Nephron (organoid): ENCODE measurements at regions not wholly inside any gene's neighbourhood (a gene's known extent, or its start where the extent isn't known, plus 50 kb on each side); places are given as distances from the start of the nearest gene placed in this dataset.

Experiments used
- H3K27ac Mint-ChIP-seq, 3 experiments: 2 replicates each; pipeline ENCODE4 v1.8.0; 2020; ENCODE audit warnings: mixed read lengths in 3 of 3, mild to moderate bottlenecking in 2 of 3, moderate library complexity in 1 of 3
- H3K27me3 Mint-ChIP-seq: 2 replicates; pipeline ENCODE4 v1.8.0; 2021; ENCODE audit warnings: low read depth, mild to moderate bottlenecking, moderate library complexity, mixed read lengths
- H3K36me3 Mint-ChIP-seq: 2 replicates; pipeline ENCODE4 v1.8.0; 2020; ENCODE audit warnings: low read depth, mixed read lengths
- H3K4me1 Mint-ChIP-seq: 2 replicates; pipeline ENCODE4 v1.8.0; 2020; ENCODE audit warnings: mixed read lengths
- H3K4me3 Mint-ChIP-seq, 3 experiments: 2 replicates each; pipeline ENCODE4 v1.8.0; 2020; ENCODE audit warnings: mild to moderate bottlenecking in 3 of 3, mixed read lengths in 3 of 3, moderate library complexity in 2 of 3
- H3K9me3 Mint-ChIP-seq: 2 replicates; pipeline ENCODE4 v1.8.0; 2020; ENCODE audit warnings: mixed read lengths
- TF ChIP-seq, protein P1 (sequence below), 3 experiments: fragments of 200-600 bp; sonication (generic); IDR thresholded peaks; one replicate each; pipeline ENCODE4 v1.5.0; 2021; ENCODE audit warnings: antibody characterized with exemption in 3 of 3; ENCODE audit not compliant: unreplicated experiment in 3 of 3

DNA sequence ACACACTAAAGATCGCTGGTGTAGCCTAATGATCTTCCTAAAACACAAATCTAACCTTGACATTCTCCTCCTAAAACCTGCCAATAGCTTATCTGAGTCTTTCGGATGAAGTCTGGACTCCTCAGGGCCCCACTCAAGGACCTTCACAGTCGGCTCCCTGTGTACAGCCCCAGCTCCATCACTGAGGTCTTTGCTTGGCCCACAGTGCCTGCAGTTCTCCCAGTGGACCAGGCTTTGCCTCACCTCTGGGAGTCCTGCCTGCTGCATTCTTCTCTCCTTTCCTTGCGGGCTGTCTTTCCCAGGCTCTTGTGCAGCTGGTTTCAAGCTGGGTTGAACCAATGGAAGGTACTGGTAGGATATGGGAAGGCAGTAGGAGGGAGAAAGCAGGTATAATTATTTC lies 122.6 kb upstream of the FERMT1 start:
- Mint-ChIP-seq H3K27me3 (peaks cover 10% of the 10 kb centered on the region), H3K27ac (no peak overlapping the region), H3K4me3 (no peak overlapping the region), H3K36me3 (no peaks in the 10 kb centered on the region), H3K4me1 (no peaks in the 10 kb centered on the region), H3K9me3 (peaks cover 7% of the 10 kb centered on the region)
- TF ChIP-seq, protein P1, sequence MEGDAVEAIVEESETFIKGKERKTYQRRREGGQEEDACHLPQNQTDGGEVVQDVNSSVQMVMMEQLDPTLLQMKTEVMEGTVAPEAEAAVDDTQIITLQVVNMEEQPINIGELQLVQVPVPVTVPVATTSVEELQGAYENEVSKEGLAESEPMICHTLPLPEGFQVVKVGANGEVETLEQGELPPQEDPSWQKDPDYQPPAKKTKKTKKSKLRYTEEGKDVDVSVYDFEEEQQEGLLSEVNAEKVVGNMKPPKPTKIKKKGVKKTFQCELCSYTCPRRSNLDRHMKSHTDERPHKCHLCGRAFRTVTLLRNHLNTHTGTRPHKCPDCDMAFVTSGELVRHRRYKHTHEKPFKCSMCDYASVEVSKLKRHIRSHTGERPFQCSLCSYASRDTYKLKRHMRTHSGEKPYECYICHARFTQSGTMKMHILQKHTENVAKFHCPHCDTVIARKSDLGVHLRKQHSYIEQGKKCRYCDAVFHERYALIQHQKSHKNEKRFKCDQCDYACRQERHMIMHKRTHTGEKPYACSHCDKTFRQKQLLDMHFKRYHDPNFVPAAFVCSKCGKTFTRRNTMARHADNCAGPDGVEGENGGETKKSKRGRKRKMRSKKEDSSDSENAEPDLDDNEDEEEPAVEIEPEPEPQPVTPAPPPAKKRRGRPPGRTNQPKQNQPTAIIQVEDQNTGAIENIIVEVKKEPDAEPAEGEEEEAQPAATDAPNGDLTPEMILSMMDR (IDR thresholded peaks at IDR 0.05; ENCODE audit: unreplicated experiment in 3 of 3) = no peak

DNA sequence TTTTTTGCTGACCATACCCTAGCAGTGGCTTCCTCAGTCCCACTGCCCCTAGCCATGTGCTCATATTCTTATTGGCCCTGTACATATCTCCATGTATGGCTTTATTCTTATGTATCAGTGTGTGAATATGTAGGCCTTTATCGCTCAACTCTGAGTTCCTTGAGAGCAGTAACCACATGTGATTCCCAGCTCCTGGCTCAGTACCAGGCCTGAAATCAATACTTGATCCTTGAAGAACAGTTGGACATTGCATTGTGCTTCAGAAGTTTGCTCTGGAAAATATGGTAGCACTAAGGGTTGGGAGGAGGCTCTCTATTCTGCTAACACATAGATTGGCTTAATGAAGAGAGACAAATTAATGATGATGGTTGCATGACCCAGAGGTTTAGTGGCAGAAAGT lies 118.8 kb upstream of the FERMT1 start:
- TF ChIP-seq, protein P1 (IDR thresholded peaks at IDR 0.05; ENCODE audit: unreplicated experiment in 3 of 3) = no peak
- Mint-ChIP-seq H3K9me3 (peaks cover 5% of the 10 kb centered on the region), H3K36me3 (no peaks in the 10 kb centered on the region), H3K27ac (no peak overlapping the region), H3K4me1 (peaks cover 12% of the 10 kb centered on the region), H3K27me3 (peaks cover 3% of the 10 kb centered on the region), H3K4me3 (no peak overlapping the region)

DNA sequence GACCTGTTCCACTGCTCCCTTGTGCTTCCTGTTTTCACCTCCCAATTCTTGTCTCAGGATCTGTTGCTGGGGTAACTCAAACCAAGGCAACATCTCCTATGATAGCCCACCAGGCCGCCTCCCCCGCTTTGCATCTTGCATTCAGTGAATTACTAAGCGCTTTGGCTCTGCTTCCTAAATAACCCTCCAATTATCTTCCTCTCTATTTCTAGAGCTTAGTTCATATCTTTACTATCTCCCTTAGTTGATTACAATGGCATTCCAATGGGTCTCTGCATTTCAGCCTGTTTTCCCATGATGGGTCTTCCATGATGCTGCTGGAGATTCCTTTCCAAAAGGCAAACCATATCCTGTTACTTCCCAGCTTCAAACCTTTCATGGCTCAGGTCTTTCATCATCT lies 117.2 kb upstream of the FERMT1 start:
- Mint-ChIP-seq H3K4me3 (no peak overlapping the region), H3K27me3 (peaks cover 3% of the 10 kb centered on the region), H3K4me1 (peaks cover 12% of the 10 kb centered on the region), H3K36me3 (no peaks in the 10 kb centered on the region), H3K9me3 (peaks cover 5% of the 10 kb centered on the region), H3K27ac (no peak overlapping the region)
- TF ChIP-seq, protein P1 (IDR thresholded peaks at IDR 0.05; ENCODE audit: unreplicated experiment in 3 of 3) = no peak

DNA sequence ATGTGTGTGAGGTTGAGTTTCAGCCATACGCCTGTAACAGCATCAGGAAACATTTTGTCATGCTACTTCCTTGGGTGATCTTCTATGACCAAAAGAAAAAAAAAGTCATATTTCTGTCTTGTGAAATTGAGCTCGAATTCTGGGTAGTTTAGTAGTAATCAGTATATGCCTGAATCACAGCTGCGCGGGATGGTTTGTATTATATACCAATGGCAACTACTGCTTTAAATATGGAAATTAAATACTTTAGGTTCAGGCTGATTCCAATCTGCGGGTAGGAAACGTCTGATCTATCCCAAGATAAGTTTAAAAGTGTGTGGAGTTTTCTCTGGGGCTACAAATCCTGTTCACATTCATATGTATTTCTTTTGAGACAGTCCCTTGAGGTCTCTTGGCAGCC lies 115.6 kb upstream of the FERMT1 start:
- no peak overlapping the region for H3K27ac Mint-ChIP-seq
- TF ChIP-seq, protein P1 (IDR thresholded peaks at IDR 0.05; ENCODE audit: unreplicated experiment in 3 of 3) = no peak

DNA sequence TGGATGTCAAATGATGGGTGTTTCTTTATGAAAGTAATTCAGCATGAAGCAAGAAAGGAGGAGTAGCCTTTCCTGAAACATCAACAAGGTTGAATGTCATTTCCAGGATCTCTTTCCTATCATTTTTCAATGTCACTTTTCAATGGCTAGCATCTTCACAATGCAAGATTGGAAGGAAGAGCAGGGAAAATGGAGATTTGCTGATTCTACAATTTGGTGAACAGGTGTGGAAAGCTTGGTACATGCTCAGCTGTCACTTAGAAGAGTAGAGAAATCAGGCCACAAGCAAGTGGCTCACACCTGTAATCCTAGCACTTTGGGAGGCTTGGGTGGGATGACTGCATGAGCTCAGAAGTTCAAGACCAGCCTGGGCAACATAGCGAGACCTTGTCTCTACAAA lies 112.7 kb upstream of the FERMT1 start:
- H3K36me3 Mint-ChIP-seq = no peaks in the 10 kb centered on the region
- peaks cover 18% of the 10 kb centered on the region for H3K4me1 Mint-ChIP-seq
- no peak overlapping the region for H3K27ac Mint-ChIP-seq
- H3K4me3 Mint-ChIP-seq = no peak overlapping the region
- TF ChIP-seq, protein P1 (IDR thresholded peaks at IDR 0.05; ENCODE audit: unreplicated experiment in 3 of 3) = no peak
- H3K27me3 Mint-ChIP-seq = no peaks in the 10 kb centered on the region
- H3K9me3 Mint-ChIP-seq = peaks cover 1% of the 10 kb centered on the region

More for the DNA sequence above, 115.6 kb upstream of the FERMT1 start:
- H3K4me1 Mint-ChIP-seq = peaks cover 12% of the 10 kb centered on the region
- peaks cover 3% of the 10 kb centered on the region for H3K9me3 Mint-ChIP-seq
- no peaks in the 10 kb centered on the region for H3K27me3 Mint-ChIP-seq
- no peaks in the 10 kb centered on the region for H3K36me3 Mint-ChIP-seq
- no peak overlapping the region for H3K4me3 Mint-ChIP-seq

DNA sequence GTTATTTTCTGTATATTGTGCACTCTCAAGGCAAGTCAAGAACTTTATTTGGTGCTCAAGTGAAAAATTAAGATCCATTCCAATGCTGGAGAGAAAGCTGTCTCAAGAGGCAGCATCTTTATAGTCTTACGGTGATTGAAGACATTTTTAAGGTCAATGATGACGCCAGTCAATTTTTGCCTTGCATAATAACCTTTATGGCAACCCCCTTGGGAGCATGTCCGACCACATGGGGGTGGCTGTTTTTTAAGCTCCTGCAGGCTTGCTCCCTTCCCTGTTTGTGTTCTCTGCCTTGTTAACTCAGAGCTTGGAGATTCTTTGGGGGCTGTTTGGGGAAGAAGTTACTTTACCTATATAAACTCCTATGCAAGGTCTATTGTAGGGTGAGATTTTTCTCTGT lies 109.6 kb upstream of the FERMT1 start:
- TF ChIP-seq, protein P1 (IDR thresholded peaks at IDR 0.05; ENCODE audit: unreplicated experiment in 3 of 3) = no peak
- Mint-ChIP-seq H3K9me3 (no peaks in the 10 kb centered on the region), H3K27ac (no peak overlapping the region), H3K4me3 (no peak overlapping the region), H3K36me3 (no peaks in the 10 kb centered on the region), H3K27me3 (no peaks in the 10 kb centered on the region), H3K4me1 (peaks cover 20% of the 10 kb centered on the region)
